ENCODE measurements at regions not wholly inside any gene's neighbourhood (a gene's known extent, or its start where the extent isn't known, plus 50 kb on each side); places are given as distances from the start of the nearest gene placed in this dataset.

DNA sequence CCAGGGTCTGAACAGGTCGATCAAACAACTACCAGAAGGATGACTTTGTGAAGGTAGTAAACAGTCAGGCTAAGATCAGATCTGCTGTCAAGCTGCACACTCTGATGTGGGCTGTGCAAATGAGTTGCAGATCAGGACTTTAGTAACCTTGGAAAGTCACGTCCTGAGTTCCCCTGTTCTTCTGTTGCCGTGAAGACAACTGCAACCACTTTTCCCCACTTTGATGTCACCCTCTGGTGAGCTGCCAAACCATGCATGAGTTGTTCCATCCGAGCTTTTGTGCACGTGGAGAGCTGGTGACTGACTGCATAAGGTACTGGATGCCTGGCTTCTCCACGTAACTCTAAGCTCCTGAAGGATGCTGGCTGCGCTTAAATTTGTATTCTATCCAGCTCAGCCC is 111.0 kb downstream of the CD83 start (continued):
- TF ChIP-seq, protein P1, sequence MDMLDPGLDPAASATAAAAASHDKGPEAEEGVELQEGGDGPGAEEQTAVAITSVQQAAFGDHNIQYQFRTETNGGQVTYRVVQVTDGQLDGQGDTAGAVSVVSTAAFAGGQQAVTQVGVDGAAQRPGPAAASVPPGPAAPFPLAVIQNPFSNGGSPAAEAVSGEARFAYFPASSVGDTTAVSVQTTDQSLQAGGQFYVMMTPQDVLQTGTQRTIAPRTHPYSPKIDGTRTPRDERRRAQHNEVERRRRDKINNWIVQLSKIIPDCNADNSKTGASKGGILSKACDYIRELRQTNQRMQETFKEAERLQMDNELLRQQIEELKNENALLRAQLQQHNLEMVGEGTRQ (IDR thresholded peaks at IDR 0.05; ENCODE audit: borderline replicate concordance, low read depth, low read length), result no peak
- no peak for TF ChIP-seq FOXM1 (IDR thresholded peaks at IDR 0.05; ENCODE audit: low read depth)

DNA sequence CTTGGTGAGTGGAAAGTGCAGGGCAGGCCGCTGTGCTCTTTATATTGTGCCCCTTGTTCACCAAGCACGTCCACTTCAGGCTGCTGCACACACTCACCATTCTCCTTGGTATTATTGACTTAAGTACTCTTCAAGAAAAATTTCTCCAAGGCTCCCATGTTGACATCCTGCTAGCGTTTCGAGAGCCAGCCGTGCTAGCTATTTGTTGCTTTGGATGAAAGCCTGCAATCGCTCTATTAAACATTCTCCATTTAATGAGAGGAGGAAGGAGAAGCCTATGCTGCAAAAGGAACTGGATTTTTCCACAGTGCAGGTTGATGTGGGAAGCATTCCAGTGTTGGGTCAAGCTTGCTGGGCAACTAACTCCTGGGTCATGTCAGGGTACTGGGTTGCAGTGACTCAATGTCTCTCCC is 113.5 kb downstream of the CD83 start:
- Histone ChIP-seq H3K27me3 (ENCODE audit: insufficient read depth) (no peaks in the 10 kb centered on the region), H3K9me3 (no peaks in the 10 kb centered on the region), H3K4me2 (no peak overlapping the region), H4K20me1 (ENCODE audit: insufficient read depth) (no peaks in the 10 kb centered on the region), H3K27ac (ENCODE audit: low read depth in 2 of 2, low read length in 1 of 2) (no peak overlapping the region), H3K9me2 (no peaks in the 10 kb centered on the region), H3K4me1 (ENCODE audit: control insufficient read depth in 1 of 2, insufficient read depth in 2 of 2, low read depth in 1 of 2, low read length in 1 of 2) (no peaks in the 10 kb centered on the region), H3K9ac (no peak overlapping the region), H3K36me3 (replicated peaks in 1 of 2; ENCODE audit: control insufficient read depth in 1 of 2, insufficient read depth in 2 of 2, low read length in 1 of 2) (no peaks in the 10 kb centered on the region), H3K79me2 (ENCODE audit: insufficient read depth) (no peaks in the 10 kb centered on the region), H3F3A (replicated peaks; ENCODE audit: insufficient read depth) (no peaks in the 10 kb centered on the region), H2AFZ (ENCODE audit: low read depth) (no peak overlapping the region), H3K4me3 (ENCODE audit: low read depth in 2 of 2, low read length in 1 of 2) (no peak overlapping the region)
- DNase-seq, result no peak
- POLR2A ChIA-PET, result no interaction called here
- CTCF ChIA-PET, result interaction anchor here (0.7 kb wide), 1 partner anchor 19 kb away, joined by 3 read pairs; no protein-coding TSS in a partner anchor
- 59% methylated on average over 6 of the region's 6 CpGs for WGBS (ENCODE audit: low lambda C conversion rate)
- no peak for TF ChIP-seq JUND (IDR thresholded peaks at IDR 0.05)
- no peak for TF ChIP-seq GATA2 (CRISPR knock-in tag; IDR thresholded peaks at IDR 0.05)
- TF ChIP-seq, protein P2, sequence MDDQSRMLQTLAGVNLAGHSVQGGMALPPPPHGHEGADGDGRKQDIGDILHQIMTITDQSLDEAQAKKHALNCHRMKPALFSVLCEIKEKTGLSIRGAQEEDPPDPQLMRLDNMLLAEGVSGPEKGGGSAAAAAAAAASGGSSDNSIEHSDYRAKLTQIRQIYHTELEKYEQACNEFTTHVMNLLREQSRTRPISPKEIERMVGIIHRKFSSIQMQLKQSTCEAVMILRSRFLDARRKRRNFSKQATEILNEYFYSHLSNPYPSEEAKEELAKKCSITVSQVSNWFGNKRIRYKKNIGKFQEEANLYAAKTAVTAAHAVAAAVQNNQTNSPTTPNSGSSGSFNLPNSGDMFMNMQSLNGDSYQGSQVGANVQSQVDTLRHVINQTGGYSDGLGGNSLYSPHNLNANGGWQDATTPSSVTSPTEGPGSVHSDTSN (IDR thresholded peaks at IDR 0.05), result no peak
- TF ChIP-seq FOSL2 (IDR thresholded peaks at IDR 0.05; ENCODE audit: borderline replicate concordance, low read depth), result no peak

DNA sequence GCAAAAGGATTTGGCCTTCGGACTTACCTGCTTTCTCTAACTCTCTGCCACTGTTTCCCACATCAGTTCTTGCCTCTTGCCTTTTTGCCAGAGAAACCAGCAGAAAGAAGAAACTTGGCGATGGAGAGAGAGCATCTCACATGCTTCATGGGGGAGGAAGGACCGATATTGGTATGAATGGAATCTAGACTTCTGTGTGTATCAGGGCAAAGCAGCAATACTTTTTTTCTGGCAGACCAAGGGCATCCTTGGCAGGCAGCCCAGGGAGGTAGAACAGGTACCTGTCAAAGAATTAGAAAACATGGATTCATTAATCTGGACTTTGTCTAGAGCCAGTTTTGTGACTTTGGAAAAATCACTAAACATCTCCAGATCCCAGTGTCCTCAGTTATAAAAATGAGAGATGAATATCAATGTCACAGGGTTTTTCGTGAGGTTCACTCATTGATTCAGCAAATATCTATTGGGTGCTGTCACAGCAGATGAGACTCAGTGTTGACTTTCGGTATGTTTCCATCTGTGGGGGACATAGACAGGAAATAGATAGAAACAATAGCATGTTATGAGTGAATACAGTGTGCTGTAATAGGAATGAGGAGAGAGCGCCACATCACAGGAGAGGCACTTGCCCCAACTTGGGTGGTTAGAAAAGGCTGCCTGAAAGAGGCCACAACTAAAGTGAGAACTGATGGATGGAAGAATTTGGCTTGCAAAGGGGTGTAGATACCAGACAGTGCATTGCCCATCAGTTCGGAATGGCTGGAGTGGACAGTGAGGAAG is 114.1 kb downstream of the CD83 start:
- H4K20me1 ChIP-seq (ENCODE audit: insufficient read depth), result no peaks in the 10 kb centered on the region
- 51% methylated on average over 7 of the region's 7 CpGs for WGBS (ENCODE audit: low lambda C conversion rate)
- no peaks in the 10 kb centered on the region for H3K9me2 ChIP-seq
- no peaks in the 10 kb centered on the region for H3K27me3 ChIP-seq (ENCODE audit: insufficient read depth)
- DNase-seq, result no peak
- TF ChIP-seq MEF2A (IDR thresholded peaks at IDR 0.05; ENCODE audit: borderline replicate concordance, low read depth), result no peak
- TF ChIP-seq CHD2 (IDR thresholded peaks at IDR 0.05; ENCODE audit: low read length, partially characterized antibody), result no peak
- no peak for TF ChIP-seq FOSL2 (IDR thresholded peaks at IDR 0.05; ENCODE audit: borderline replicate concordance, low read depth)
- TF ChIP-seq POLR2AphosphoS5 (IDR thresholded peaks at IDR 0.05; ENCODE audit: low read depth, low read length), result no peak
- no peak for TF ChIP-seq TAF1 (IDR thresholded peaks at IDR 0.05; ENCODE audit: borderline replicate concordance, low read depth, low read length)
- TF ChIP-seq SIN3A (IDR thresholded peaks at IDR 0.05; ENCODE audit: borderline replicate concordance, low read depth, low read length), result no peak
- no peak for TF ChIP-seq NRF1 (IDR thresholded peaks at IDR 0.05; ENCODE audit: low read depth, low read length)
- no peak for TF ChIP-seq EZH2phosphoT487 (IDR thresholded peaks at IDR 0.05; ENCODE audit: borderline replicate concordance, low read depth)
- TF ChIP-seq GATA2 (CRISPR knock-in tag; IDR thresholded peaks at IDR 0.05), result no peak
- TF ChIP-seq FOXM1 (IDR thresholded peaks at IDR 0.05; ENCODE audit: low read depth), result no peak
- TF ChIP-seq, protein P3, sequence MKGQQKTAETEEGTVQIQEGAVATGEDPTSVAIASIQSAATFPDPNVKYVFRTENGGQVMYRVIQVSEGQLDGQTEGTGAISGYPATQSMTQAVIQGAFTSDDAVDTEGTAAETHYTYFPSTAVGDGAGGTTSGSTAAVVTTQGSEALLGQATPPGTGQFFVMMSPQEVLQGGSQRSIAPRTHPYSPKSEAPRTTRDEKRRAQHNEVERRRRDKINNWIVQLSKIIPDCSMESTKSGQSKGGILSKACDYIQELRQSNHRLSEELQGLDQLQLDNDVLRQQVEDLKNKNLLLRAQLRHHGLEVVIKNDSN (IDR thresholded peaks at IDR 0.05; ENCODE audit: borderline replicate concordance, low read depth), result no peak
- TF ChIP-seq RXRA (IDR thresholded peaks at IDR 0.05; ENCODE audit: borderline replicate concordance, low read depth), result no peak
- TF ChIP-seq RFX5 (IDR thresholded peaks at IDR 0.05; ENCODE audit: low read length), result no peak
- TF ChIP-seq, protein P1 (IDR thresholded peaks at IDR 0.05; ENCODE audit: borderline replicate concordance, low read depth, low read length), result no peak
- no peak for TF ChIP-seq EP300 (IDR thresholded peaks at IDR 0.05; ENCODE audit: borderline replicate concordance in 1 of 2, low read depth in 1 of 2, low read length in 1 of 2)
- TF ChIP-seq GABPA (IDR thresholded peaks at IDR 0.05; ENCODE audit: low read depth), result no peak
- TF ChIP-seq, protein P4, sequence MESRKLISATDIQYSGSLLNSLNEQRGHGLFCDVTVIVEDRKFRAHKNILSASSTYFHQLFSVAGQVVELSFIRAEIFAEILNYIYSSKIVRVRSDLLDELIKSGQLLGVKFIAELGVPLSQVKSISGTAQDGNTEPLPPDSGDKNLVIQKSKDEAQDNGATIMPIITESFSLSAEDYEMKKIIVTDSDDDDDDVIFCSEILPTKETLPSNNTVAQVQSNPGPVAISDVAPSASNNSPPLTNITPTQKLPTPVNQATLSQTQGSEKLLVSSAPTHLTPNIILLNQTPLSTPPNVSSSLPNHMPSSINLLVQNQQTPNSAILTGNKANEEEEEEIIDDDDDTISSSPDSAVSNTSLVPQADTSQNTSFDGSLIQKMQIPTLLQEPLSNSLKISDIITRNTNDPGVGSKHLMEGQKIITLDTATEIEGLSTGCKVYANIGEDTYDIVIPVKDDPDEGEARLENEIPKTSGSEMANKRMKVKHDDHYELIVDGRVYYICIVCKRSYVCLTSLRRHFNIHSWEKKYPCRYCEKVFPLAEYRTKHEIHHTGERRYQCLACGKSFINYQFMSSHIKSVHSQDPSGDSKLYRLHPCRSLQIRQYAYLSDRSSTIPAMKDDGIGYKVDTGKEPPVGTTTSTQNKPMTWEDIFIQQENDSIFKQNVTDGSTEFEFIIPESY (IDR thresholded peaks at IDR 0.05; ENCODE audit: borderline replicate concordance, low read depth), result no peak
- no peak overlapping the region for H3K4me2 ChIP-seq
- POLR2A ChIA-PET, result no interaction called here
- H3K9me3 ChIP-seq, result no peaks in the 10 kb centered on the region
- CTCF ChIA-PET, result no interaction called here
- H3F3A ChIP-seq (replicated peaks; ENCODE audit: insufficient read depth), result no peaks in the 10 kb centered on the region
- H3K4me3 ChIP-seq (ENCODE audit: low read depth in 2 of 2, low read length in 1 of 2), result no peak overlapping the region
- no peaks in the 10 kb centered on the region for H3K79me2 ChIP-seq (ENCODE audit: insufficient read depth)
- H2AFZ ChIP-seq (ENCODE audit: low read depth), result no peak overlapping the region
- no peaks in the 10 kb centered on the region for H3K4me1 ChIP-seq (ENCODE audit: control insufficient read depth in 1 of 2, insufficient read depth in 2 of 2, low read depth in 1 of 2, low read length in 1 of 2)
- no peaks in the 10 kb centered on the region for H3K36me3 ChIP-seq (replicated peaks in 1 of 2; ENCODE audit: control insufficient read depth in 1 of 2, insufficient read depth in 2 of 2, low read length in 1 of 2)
- no peak overlapping the region for H3K9ac ChIP-seq
- no peak overlapping the region for H3K27ac ChIP-seq (ENCODE audit: low read depth in 2 of 2, low read length in 1 of 2)

Measured in SK-N-SH (cell line).